ENCODE measurements at regions not wholly inside any gene's neighbourhood (a gene's known extent, or its start where the extent isn't known, plus 50 kb on each side); places are given as distances from the start of the nearest gene placed in this dataset.
"Not testable (repeated sequence)": the region's sequence is repeated elsewhere in the genome, so short reads cannot be mapped to it uniquely, and the experiment has no call there.

DNA sequence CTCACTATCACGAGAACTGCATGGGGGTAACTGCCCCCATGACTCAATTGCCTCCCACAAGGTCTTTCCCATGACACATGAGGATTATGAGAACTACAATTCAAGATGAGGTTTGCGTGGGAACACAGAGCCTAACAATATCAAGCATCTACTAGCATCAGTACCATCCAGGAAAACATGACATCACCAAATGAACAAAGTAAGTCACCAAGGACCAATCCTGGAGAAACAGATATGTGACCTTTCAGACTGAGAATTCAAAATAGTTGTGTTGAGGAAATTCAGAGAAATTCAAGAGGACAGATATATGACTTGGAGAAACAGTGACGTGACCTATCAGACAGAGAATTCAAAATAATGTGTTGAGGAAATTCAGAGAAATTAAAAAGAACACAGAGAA is 65.8 kb upstream of the TMTC2 start:
- TF ChIP-seq, protein P1, sequence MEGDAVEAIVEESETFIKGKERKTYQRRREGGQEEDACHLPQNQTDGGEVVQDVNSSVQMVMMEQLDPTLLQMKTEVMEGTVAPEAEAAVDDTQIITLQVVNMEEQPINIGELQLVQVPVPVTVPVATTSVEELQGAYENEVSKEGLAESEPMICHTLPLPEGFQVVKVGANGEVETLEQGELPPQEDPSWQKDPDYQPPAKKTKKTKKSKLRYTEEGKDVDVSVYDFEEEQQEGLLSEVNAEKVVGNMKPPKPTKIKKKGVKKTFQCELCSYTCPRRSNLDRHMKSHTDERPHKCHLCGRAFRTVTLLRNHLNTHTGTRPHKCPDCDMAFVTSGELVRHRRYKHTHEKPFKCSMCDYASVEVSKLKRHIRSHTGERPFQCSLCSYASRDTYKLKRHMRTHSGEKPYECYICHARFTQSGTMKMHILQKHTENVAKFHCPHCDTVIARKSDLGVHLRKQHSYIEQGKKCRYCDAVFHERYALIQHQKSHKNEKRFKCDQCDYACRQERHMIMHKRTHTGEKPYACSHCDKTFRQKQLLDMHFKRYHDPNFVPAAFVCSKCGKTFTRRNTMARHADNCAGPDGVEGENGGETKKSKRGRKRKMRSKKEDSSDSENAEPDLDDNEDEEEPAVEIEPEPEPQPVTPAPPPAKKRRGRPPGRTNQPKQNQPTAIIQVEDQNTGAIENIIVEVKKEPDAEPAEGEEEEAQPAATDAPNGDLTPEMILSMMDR (conservative IDR thresholded peaks at IDR 0.05) = no peak
- no peaks in the 10 kb centered on the region for H3K27me3 Mint-ChIP-seq (ENCODE audit: insufficient read depth)
- H3K36me3 ChIP-seq (ENCODE audit: control insufficient read depth, insufficient read depth, low read length) = no peaks in the 10 kb centered on the region
- H3K27ac ChIP-seq (ENCODE audit: low read depth, low read length) = no peak overlapping the region
- H3K9ac ChIP-seq (ENCODE audit: extremely low read depth, low read length, poor library complexity, severe bottlenecking) = no peak overlapping the region
- H3K4me1 ChIP-seq (ENCODE audit: control insufficient read depth, insufficient read depth, low read length) = no peaks in the 10 kb centered on the region
- H3K9me3 ChIP-seq (ENCODE audit: control insufficient read depth, low read length) = no peaks in the 10 kb centered on the region
- H3K27me3 ChIP-seq (ENCODE audit: control insufficient read depth, insufficient read depth, low read length, poor library complexity, severe bottlenecking) = no peaks in the 10 kb centered on the region
- H3K4me1 Mint-ChIP-seq = peaks cover 8% of the 10 kb centered on the region
- H3K27ac Mint-ChIP-seq = no peak overlapping the region
- no peaks in the 10 kb centered on the region for H3K9me3 Mint-ChIP-seq
- H3K4me3 ChIP-seq (ENCODE audit: low read length) = no peak overlapping the region
- no peaks in the 10 kb centered on the region for H3K36me3 Mint-ChIP-seq (ENCODE audit: low read depth)
- H3K4me3 Mint-ChIP-seq = no peak overlapping the region
- 82 to 92% methylated on average over 1 to 3 of the region's 3 CpGs for WGBS, 2 experiments (ENCODE audit: insufficient coverage in 1 of 2, insufficient read length in 1 of 2)
- DNase-seq = no peak

DNA sequence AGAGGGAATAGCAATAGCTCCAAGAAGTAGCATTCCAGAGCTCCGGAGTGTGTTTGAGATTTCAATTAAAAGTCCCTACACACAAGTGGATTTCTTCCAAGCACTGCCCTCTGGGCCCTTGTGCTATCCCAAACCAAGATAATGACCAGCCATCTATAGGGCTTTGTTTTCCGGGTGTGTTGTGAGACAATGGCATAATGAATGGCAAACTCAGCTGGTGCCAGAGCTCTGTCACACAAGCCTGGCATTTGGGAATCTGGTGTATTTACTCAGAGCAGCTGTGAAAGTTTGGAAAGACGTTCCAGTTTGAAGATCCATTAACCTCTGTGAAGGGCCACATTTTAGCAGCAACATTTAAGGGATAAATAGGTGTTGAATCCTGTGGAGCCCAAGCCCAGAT is 61.2 kb upstream of the TMTC2 start:
- H3K27ac ChIP-seq (ENCODE audit: low read depth, low read length) = no peak overlapping the region
- no peak overlapping the region for H3K27ac Mint-ChIP-seq

DNA sequence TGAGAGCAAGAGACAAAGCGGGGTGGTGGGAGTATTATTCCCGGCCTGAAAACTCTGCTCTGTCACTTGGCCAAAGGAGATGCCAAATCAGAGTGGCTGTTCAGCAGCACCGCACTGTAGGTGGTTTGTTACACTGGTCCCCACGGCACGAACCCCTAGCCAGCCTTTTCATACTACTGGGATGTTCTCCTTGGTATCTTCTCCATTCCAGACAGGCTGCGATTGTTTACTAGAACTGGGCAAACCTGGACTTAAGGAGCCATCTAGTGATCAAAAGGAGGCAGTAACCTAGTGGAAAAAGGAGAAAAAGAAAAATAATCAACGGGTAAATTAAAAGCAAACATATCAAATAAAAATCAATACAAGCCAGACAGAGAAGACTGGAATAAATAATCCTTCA is 58.9 kb upstream of the TMTC2 start:
- TF ChIP-seq, protein P1 (conservative IDR thresholded peaks at IDR 0.05) = peak; percentile 78
- WGBS, 2 experiments (ENCODE audit: insufficient coverage in 1 of 2, insufficient read length in 1 of 2) = 67% methylated on average over 6 of the region's 7 CpGs; no CpG with 5 or more reads in 1 of the 2 experiments
- H3K9me3 Mint-ChIP-seq = no peaks in the 10 kb centered on the region
- Histone ChIP-seq H3K4me1 (ENCODE audit: control insufficient read depth, insufficient read depth, low read length) (no peaks in the 10 kb centered on the region), H3K27me3 (ENCODE audit: control insufficient read depth, insufficient read depth, low read length, poor library complexity, severe bottlenecking) (no peaks in the 10 kb centered on the region), H3K4me3 (ENCODE audit: low read length) (no peak overlapping the region), H3K36me3 (ENCODE audit: control insufficient read depth, insufficient read depth, low read length) (no peaks in the 10 kb centered on the region), H3K27ac (ENCODE audit: low read depth, low read length) (no peak overlapping the region), H3K9ac (ENCODE audit: extremely low read depth, low read length, poor library complexity, severe bottlenecking) (no peak overlapping the region), H3K9me3 (ENCODE audit: control insufficient read depth, low read length) (no peaks in the 10 kb centered on the region)
- H3K4me3 Mint-ChIP-seq = no peak overlapping the region
- H3K36me3 Mint-ChIP-seq (ENCODE audit: low read depth) = no peaks in the 10 kb centered on the region
- H3K27ac Mint-ChIP-seq = no peak overlapping the region
- H3K4me1 Mint-ChIP-seq = peaks cover 8% of the 10 kb centered on the region
- peak; percentile 71 for DNase-seq
- H3K27me3 Mint-ChIP-seq (ENCODE audit: insufficient read depth) = peaks cover 4% of the 10 kb centered on the region

More for the DNA sequence above, 61.2 kb upstream of the TMTC2 start:
- 59 to 65% methylated on average over 2 to 3 of the region's 3 CpGs for WGBS, 2 experiments (ENCODE audit: insufficient coverage in 1 of 2, insufficient read length in 1 of 2)
- Mint-ChIP-seq H3K36me3 (ENCODE audit: low read depth) (no peaks in the 10 kb centered on the region), H3K4me3 (no peak overlapping the region), H3K4me1 (peaks cover 8% of the 10 kb centered on the region), H3K27me3 (ENCODE audit: insufficient read depth) (no peaks in the 10 kb centered on the region), H3K9me3 (no peaks in the 10 kb centered on the region)
- H3K4me3 ChIP-seq (ENCODE audit: low read length) = no peak overlapping the region
- TF ChIP-seq, protein P1 (conservative IDR thresholded peaks at IDR 0.05) = no peak
- H3K4me1 ChIP-seq (ENCODE audit: control insufficient read depth, insufficient read depth, low read length) = no peaks in the 10 kb centered on the region
- no peaks in the 10 kb centered on the region for H3K27me3 ChIP-seq (ENCODE audit: control insufficient read depth, insufficient read depth, low read length, poor library complexity, severe bottlenecking)
- no peaks in the 10 kb centered on the region for H3K9me3 ChIP-seq (ENCODE audit: control insufficient read depth, low read length)
- no peak overlapping the region for H3K9ac ChIP-seq (ENCODE audit: extremely low read depth, low read length, poor library complexity, severe bottlenecking)
- no peaks in the 10 kb centered on the region for H3K36me3 ChIP-seq (ENCODE audit: control insufficient read depth, insufficient read depth, low read length)
- peak; percentile 64 for DNase-seq

DNA sequence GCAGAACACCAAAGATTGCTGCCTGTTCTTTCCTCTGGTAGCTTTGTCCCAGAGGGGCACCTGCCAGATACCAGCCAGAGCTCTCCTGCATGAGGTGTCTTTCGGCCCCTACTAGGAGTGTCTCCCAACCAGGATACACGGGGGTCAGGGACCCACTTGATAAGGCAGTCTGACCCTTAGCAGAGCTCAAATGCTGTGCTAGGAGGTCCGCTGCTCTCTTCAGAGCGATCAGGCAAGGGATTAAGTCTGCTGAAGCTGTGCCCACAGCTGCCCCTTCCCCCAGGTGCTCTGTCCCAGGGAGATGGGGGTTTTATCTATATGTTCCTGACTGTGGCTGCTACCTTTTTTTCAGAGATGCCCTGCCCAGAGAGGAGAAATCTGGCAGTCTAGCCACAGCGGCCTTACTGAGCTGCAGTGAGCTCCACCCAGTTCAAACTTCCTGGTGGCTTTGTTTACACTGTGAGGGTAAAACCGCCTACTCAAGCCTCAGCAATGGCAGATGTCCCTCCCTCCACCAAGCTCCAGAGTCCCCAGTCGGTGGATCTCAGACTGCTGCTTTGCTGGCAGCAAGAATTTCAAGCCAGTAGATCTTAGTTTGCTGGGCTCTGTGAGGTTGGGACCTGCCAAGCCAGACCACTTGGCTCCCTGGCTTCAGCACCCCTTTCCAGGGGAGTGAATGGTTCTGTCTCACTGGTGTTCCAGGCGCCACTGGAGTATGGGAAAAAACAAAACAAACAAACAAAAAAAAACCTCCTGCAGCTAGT is 52.0 kb upstream of the TMTC2 start:
- H3K27me3 Mint-ChIP-seq (ENCODE audit: insufficient read depth); H3K9ac ChIP-seq (ENCODE audit: extremely low read depth, low read length, poor library complexity, severe bottlenecking); H3K9me3 Mint-ChIP-seq; H3K4me1 ChIP-seq (ENCODE audit: control insufficient read depth, insufficient read depth, low read length); H3K27ac ChIP-seq (ENCODE audit: low read depth, low read length); H3K4me1 Mint-ChIP-seq; H3K27ac Mint-ChIP-seq; H3K36me3 ChIP-seq (ENCODE audit: control insufficient read depth, insufficient read depth, low read length); H3K27me3 ChIP-seq (ENCODE audit: control insufficient read depth, insufficient read depth, low read length, poor library complexity, severe bottlenecking); DNase-seq; H3K36me3 Mint-ChIP-seq (ENCODE audit: low read depth); H3K9me3 ChIP-seq (ENCODE audit: control insufficient read depth, low read length); H3K4me3 Mint-ChIP-seq; H3K4me3 ChIP-seq (ENCODE audit: low read length): not testable (repeated sequence)
- WGBS, 2 experiments (ENCODE audit: insufficient coverage in 1 of 2, insufficient read length in 1 of 2) = 84 to 87% methylated on average over 3 to 8 of the region's 8 CpGs

Measured in endodermal cell (in vitro differentiated cells).